SH-SY5Y (cell line): ENCODE measurements at regions not wholly inside any gene's neighbourhood (a gene's known extent, or its start where the extent isn't known, plus 50 kb on each side); places are given as distances from the start of the nearest gene placed in this dataset.

Experiments
- GATA2 ChIP-seq: IDR thresholded peaks from 2 replicates; pipeline ENCODE4 v1.6.1; 2011; ENCODE audit warnings: mild to moderate bottlenecking, low read depth, low read length
- GATA3 ChIP-seq: IDR thresholded peaks from 2 replicates; pipeline ENCODE4 v1.6.1; 2011; ENCODE audit warnings: low read depth, mild to moderate bottlenecking, low read length, moderate library complexity

GRCh38 chrX:42546800-42547199 lies 231.2 kb downstream of the PPP1R2C start:
- TF ChIP-seq GATA2 (no peak), GATA3 (no peak)
